AG04450 (cell line): ENCODE measurements at regions not wholly inside any gene's neighbourhood (a gene's known extent, or its start where the extent isn't known, plus 50 kb on each side); places are given as distances from the start of the nearest gene placed in this dataset.

Source experiments
- CTCF ChIA-PET: fragments of 300-600, 350-600 bp; formaldehyde crosslinking; extraction: SDS; loops from one replicate; lab custom pipeline; 2022; ENCODE audit warnings: antibody characterized with exemption, inconsistent platforms; lab: Charles Lee
- POLR2A ChIA-PET: fragments of 350-600 bp; formaldehyde crosslinking; extraction: SDS; loops from one replicate; lab custom pipeline; 2021; ENCODE audit warnings: antibody characterized with exemption, inconsistent platforms; lab: Yijun Ruan, JAX
- DNase-seq: peaks from one replicate; pipeline ENCODE4 v3.0.0-alpha.2; 2011; ENCODE audit warnings: low read depth, low spot score
- H3K27ac ChIP-seq: one replicate; pipeline ENCODE4 v1.5.1; 2012; ENCODE audit warnings: low read depth, low read length, control low read depth
- H3K27me3 ChIP-seq: one replicate; pipeline ENCODE4 v1.6.0; 2012; ENCODE audit warnings: low read length; ENCODE audit not compliant: control insufficient read depth, insufficient read depth
- H3K4me3 ChIP-seq: 2 replicates; pipeline ENCODE4 v1.5.1; 2011; ENCODE audit warnings: mild to moderate bottlenecking, low read depth, low read length, control low read depth
- H3K9me3 ChIP-seq: 2 replicates; pipeline ENCODE4 v1.5.1; 2012; ENCODE audit warnings: low read length; ENCODE audit not compliant: control insufficient read depth, insufficient read depth
- CTCF ChIP-seq: IDR thresholded peaks from 2 replicates; pipeline ENCODE4 v1.5.1; 2011; ENCODE audit warnings: low read depth, low read length, control low read depth, inconsistent platforms

- TF ChIP-seq CTCF: no peak
- no peak for DNase-seq
- no peak overlapping the region for H3K4me3 ChIP-seq
- H3K27me3 ChIP-seq: no peaks in the 10 kb centered on the region
- peaks cover 11% of the 10 kb centered on the region for H3K9me3 ChIP-seq
- CTCF ChIA-PET: no interaction called here
- H3K27ac ChIP-seq: no peak overlapping the region
- POLR2A ChIA-PET: no interaction called here
Measured at GRCh38 chr6:114543696-114544095, 200.9 kb upstream of the HS3ST5 start.

GRCh38 chr6:114541794-114542193, 199.0 kb upstream of the HS3ST5 start:
- no peak for TF ChIP-seq CTCF
- CTCF ChIA-PET: no interaction called here
- no peaks in the 10 kb centered on the region for H3K27me3 ChIP-seq
- no peak overlapping the region for H3K27ac ChIP-seq
- H3K4me3 ChIP-seq: no peak overlapping the region
- H3K9me3 ChIP-seq: peaks cover 11% of the 10 kb centered on the region
- POLR2A ChIA-PET: no interaction called here
- DNase-seq: no peak

- Histone ChIP-seq H3K27ac (no peak overlapping the region), H3K4me3 (no peak overlapping the region), H3K9me3 (peaks cover 8% of the 10 kb centered on the region), H3K27me3 (no peaks in the 10 kb centered on the region)
- ChIA-PET POLR2A (no interaction called here), CTCF (no interaction called here)
- no peak for TF ChIP-seq CTCF
- DNase-seq: no peak
Measured at GRCh38 chr6:114537977-114538376, 195.2 kb upstream of the HS3ST5 start.

GRCh38 chr6:114534813-114535212, 192.0 kb upstream of the HS3ST5 start:
- H3K9me3 ChIP-seq: no peaks in the 10 kb centered on the region; the same call in 1 of the 2 replicates
- ChIA-PET POLR2A (no interaction called here), CTCF (no interaction called here)
- no peaks in the 10 kb centered on the region for H3K27me3 ChIP-seq
- no peak for TF ChIP-seq CTCF
- H3K4me3 ChIP-seq: no peak overlapping the region
- DNase-seq: no peak
- no peak overlapping the region for H3K27ac ChIP-seq

- CTCF ChIA-PET: no interaction called here
- no peaks in the 10 kb centered on the region for H3K9me3 ChIP-seq
- POLR2A ChIA-PET: no interaction called here
- TF ChIP-seq CTCF: no peak
- no peak overlapping the region for H3K4me3 ChIP-seq
- no peaks in the 10 kb centered on the region for H3K27me3 ChIP-seq
- H3K27ac ChIP-seq: no peak overlapping the region
- no peak for DNase-seq
Measured at GRCh38 chr6:114524081-114524480, 181.3 kb upstream of the HS3ST5 start.
